ENCODE measurements at regions not wholly inside any gene's neighbourhood (a gene's known extent, or its start where the extent isn't known, plus 50 kb on each side); places are given as distances from the start of the nearest gene placed in this dataset.

DNA sequence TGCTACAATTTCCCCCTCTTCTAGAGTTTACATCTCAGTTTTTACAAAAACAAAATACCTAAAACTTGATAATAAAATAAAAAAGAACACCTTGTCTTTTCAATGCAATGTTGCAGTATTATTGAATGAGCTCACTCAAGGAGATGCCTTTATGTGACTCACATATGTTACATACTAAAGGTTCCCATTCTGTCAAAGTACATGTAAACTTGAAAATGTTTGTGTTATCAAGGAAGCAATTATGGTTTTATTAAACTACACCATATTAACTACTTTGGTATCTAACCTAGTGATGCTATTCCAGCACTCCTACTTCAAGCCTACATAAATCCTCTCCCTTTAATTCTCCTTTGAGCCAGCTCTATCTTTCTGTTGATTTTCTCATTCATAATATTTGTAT is 658.3 kb downstream of the PTPRC start:
- DNase-seq, result no peak

DNA sequence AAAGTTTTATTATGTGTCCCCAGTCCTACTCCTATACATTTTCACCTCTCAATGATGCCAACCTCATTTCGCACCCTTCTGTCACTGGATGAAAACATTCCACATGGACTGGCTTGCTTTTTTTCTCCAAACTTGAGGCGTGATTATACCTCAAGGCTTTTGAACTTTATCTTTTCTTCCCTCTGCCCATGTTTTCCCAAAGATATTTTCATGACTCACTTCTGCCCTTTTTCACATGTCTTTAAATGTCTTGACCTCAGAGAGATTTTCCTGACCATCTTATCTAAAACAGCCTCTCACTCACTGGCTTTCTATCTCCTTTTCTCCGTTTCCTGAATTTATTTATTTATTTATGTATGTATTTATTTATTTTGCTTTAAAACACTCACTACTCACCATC is 659.0 kb downstream of the PTPRC start:
- no peak for DNase-seq

DNA sequence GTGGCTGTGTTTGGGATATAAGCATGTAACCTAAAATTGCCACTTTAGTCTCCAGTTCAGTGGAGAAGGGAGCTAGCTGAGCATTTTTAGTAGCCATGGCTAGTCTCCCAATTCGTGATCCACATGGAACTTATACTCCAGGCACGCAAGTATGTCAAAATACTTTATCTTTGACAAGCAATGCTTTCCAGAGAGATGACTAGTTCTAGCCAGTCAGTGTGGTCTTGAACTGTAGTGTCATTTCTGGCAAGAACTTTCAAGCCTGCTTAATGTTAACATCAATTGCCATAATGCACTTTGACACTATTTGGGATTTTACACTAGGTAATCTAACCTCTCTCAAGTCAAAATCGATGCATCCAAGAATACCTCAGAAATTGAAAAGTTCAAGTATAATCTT is 660.0 kb downstream of the PTPRC start:
- DNase-seq, result no peak

GRCh38 chr1:199301472-199302217 is 662.8 kb downstream of the PTPRC start:
- DNase-seq, result no peak

DNA sequence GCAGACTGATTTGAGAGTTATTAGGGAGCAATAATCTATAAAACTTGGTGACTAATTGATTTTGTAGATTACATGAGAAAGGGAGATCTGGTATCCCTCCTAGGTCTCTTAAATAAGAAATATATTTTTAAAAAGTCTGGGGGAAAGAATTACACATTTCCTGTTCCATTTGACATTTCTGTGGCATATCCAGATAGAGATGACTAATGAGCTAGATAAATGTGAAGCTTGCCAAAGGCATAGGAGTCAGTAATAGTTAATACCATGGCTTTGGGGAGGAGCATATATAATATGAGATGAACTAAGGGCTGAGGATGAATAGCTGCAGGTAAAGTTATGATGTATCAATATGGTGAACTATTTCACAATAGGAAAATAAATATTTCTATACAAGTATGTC is 663.7 kb downstream of the PTPRC start:
- no peak for DNase-seq

- no peak for DNase-seq
Measured at GRCh38 chr1:199303035-199303434, 664.2 kb downstream of the PTPRC start.

DNA sequence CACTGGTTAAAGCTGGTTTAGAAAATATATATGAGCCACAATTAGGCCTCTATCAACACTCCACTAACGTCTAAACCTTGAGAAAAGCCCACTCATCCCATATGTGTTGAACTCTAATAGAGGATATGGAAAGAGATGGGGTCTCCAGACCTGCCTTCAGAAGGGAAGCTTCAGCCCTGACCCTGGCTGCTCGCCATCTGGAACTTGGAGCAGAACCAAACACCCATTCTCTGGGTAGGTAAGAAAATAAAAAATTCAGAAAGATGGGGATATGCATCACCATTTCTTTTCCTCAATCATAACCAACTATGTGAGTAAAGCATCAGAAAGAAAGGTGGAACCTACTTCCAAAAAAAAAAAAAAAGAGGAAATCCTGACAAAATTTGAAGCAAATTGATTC is 666.2 kb downstream of the PTPRC start:
- no peak for DNase-seq

- DNase-seq, result no peak
Measured at GRCh38 chr1:199307496-199308264, 668.8 kb downstream of the PTPRC start.

GRCh38 chr1:199308349-199308846 is 669.6 kb downstream of the PTPRC start:
- DNase-seq, result no peak

GRCh38 chr1:199310708-199311107 is 671.9 kb downstream of the PTPRC start:
- DNase-seq, result no peak

DNA sequence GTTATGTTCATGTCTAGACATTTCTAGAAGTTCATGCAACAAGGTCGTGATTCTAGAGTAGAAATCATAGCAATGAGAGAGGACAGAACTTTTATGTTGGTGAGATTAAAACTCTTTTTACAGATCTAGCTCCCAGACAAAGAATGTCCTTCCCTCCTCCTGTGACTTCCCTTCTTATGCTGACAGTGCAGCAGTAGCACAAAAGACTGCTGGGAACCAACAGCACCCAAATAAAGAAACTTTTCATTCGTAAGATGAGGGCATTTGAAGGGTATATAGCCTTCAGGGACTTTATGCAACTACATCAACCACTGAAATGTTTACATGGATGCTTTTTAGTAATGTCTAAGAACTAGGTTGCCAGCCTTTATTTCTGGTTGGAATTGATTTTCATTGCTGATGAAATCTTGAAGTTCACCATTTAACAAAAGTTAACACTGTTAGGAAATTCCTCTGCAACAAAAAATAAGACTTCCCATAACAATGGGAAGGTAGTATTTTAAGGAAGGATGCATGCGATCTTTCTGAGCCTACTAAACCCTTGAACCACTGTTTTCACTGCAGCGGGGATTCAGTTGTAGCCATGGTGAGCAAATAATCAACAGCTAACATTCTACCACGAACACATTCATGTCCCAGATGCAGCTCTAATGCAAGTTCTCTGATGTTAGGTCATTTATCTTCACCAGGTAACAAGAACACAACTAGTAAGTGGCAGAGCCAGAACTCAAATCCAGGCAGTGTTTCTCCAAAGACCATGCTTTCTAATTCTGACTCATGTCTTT is 672.8 kb downstream of the PTPRC start:
- DNase-seq, result no peak

GRCh38 chr1:199312626-199313025 is 673.8 kb downstream of the PTPRC start:
- no peak for DNase-seq

DNA sequence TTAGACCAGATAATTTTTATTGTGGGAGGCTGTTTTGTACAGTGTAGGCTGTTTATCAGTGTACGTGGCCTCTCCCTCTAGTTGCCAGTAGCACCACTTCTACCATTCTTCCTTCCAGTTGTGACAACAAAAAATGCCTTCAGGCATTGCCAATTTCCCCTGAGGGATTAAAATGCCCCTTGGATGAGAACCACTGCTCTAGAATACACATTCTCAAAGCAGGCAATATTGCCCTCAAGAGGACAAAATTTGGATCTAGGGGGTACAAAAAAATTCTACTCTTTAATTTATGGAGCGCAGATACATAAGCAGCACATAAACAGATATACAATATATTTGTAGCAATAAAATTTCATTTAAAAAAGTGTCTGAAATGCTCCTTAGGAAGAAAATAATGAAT is 674.6 kb downstream of the PTPRC start:
- no peak for DNase-seq

- DNase-seq, result no peak
Measured at GRCh38 chr1:199319341-199319740, 680.5 kb downstream of the PTPRC start.

DNA sequence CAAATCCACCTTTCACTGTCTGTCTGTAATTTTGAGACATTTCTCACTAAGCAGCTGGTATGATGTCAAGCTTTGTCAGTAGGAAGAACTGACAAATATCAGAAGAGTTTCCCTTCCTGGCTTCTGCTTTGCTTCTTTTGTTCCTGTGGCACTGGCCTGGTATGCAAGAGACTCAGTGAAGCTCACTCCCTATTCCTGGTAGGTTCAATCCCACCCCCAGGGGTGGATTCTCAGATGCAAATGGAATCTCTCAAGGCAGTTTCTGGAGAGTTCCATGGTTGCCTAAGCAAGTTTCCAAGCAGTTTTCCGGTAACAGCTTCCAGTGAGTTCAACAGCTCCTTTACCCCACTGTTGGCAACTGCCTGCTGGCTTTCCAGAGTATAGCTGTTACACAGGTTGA is 683.4 kb downstream of the PTPRC start:
- DNase-seq, result no peak

- no peak for DNase-seq
Measured at GRCh38 chr1:199333180-199333579, 694.3 kb upstream of the NR5A2 start.

DNA sequence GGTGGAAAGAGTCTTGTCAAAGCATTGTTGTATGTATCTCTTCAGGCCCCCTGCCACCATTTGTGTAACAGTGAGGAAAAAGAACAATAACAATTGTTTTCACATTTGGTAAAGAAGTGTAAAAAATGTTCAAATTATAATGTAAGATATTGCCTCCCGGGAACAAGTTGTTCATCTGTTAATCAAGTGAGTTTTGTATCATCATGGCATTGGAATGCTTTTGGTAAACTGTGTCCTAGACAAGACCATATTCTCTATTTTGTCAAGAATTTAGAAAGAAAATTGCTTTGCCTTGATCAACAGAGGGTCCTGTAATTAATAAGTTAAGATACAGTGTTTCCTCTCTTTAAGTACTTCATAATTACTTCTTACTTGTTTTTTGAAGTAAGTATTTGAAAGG is 692.0 kb upstream of the NR5A2 start:
- no peak for DNase-seq

- DNase-seq, result no peak
Measured at GRCh38 chr1:199336745-199337640, 690.5 kb upstream of the NR5A2 start.

GRCh38 chr1:199338760-199339159 is 688.8 kb upstream of the NR5A2 start:
- no peak for DNase-seq

GRCh38 chr1:199352351-199352750 is 675.2 kb upstream of the NR5A2 start:
- DNase-seq, result no peak

DNA sequence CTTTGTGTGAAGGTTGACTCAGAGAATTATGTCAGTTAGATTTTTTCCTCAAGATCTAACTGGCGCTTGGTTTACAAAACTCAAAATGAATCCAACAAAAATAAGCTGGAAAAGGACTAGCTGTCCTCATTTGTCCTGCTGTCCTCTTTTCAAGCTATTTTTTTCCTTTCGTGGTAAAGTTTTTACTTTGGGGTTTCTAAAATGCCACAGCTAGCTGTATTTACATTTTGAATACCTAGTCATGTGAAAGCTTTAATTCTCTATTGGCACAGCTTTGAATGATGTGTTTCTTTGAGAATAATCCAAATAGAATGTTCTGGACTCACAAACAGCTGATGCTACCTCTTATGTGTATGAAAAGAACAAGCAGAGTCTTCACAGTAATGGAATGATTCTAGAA is 673.6 kb upstream of the NR5A2 start:
- DNase-seq, result no peak

DNA sequence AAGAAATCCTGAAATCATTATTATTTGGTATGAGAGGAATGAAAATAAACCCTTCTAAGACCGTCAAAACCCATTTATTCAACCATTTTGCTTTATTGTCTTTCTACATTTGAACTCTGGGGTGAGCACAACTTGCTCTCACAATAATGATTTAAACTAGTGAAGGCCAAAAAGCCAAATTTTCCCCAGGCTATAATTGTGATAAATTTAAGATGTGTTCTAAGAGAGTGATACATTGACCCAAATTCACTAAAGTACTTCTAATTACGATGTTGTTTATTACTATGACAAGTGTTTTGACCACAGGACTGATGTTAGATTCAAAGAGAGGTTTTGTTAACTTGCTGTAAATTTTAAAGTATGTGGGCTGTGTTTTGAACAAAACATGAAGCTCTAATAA is 670.9 kb upstream of the NR5A2 start:
- DNase-seq, result no peak

DNA sequence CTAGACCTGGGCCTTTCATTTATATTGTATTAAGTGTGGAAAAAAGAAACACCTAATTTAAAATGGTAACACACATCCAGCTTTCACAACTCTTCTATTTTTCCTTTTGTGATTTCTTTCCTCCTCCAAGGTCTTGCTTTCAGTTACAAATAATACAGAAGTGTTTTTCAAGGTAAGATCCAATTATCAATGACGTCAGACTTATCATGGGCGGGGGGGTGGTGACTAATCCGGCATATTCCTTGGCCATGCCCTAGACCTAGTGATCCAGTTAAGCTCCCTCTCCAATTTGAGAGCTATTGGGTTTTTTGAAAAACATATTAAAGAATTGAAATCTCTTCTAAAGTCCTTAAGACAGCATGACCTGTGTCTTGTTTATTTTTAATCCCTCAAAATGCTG is 669.9 kb upstream of the NR5A2 start:
- DNase-seq, result no peak

Data from NCI-H2107 (cell line).